Activated CD8-positive, alpha-beta memory T cell treated with anti-CD3 and anti-CD28 coated beads, Interleukin-2, amount 10 ng/mL, durations not matched to agents 7 days and 5 days (primary cell): ENCODE measurements at regions not wholly inside any gene's neighbourhood (a gene's known extent, or its start where the extent isn't known, plus 50 kb on each side); places are given as distances from the start of the nearest gene placed in this dataset.
"Not testable (repeated sequence)": the region's sequence is repeated elsewhere in the genome, so short reads cannot be mapped to it uniquely, and the experiment has no call there.

Experiments used
- ATAC-seq: fragments of 150-1000 bp; cut with Tn5 transposase; one replicate; pipeline ENCODE4 v1.10.0; 2021; ENCODE audit warnings: moderate library complexity
- CTCF ChIA-PET: fragments of 350-600 bp; sonication (Branson Sonifier 250); formaldehyde crosslinking; loops from one replicate; lab custom pipeline; 2021; ENCODE audit warnings: antibody characterized with exemption; lab: Charles Lee
- DNase-seq: peaks from one replicate; pipeline ENCODE4 v3.0.0-alpha.2; 2020
- H3K27ac Mint-ChIP-seq: one replicate; pipeline ENCODE4 v1.8.0; 2021; ENCODE audit warnings: mild to moderate bottlenecking, mixed read lengths
- H3K27me3 Mint-ChIP-seq: one replicate; pipeline ENCODE4 v1.8.0; 2021; ENCODE audit warnings: mixed read lengths
- H3K36me3 Mint-ChIP-seq: one replicate; pipeline ENCODE4 v1.8.0; 2021; ENCODE audit warnings: mild to moderate bottlenecking, mixed read lengths
- H3K4me1 Mint-ChIP-seq: one replicate; pipeline ENCODE4 v1.8.0; 2021; ENCODE audit warnings: mixed read lengths
- H3K4me3 Mint-ChIP-seq: one replicate; pipeline ENCODE4 v1.8.0; 2021; ENCODE audit warnings: mild to moderate bottlenecking, moderate library complexity, mixed read lengths
- H3K9me3 Mint-ChIP-seq: one replicate; pipeline ENCODE4 v1.8.0; 2022; ENCODE audit warnings: low read depth, mixed read lengths

- Mint-ChIP-seq H3K36me3 (no peaks in the 10 kb centered on the region), H3K9me3 (no peaks in the 10 kb centered on the region), H3K27me3 (no peaks in the 10 kb centered on the region), H3K4me3 (no peak overlapping the region), H3K4me1 (no peaks in the 10 kb centered on the region), H3K27ac (no peak overlapping the region)
- DNase-seq (no peak), ATAC-seq (no peak)
- CTCF ChIA-PET = no interaction called here
Measured at GRCh38 chr3:178126686-178127085, 409.6 kb upstream of the KCNMB2 start.

GRCh38 chr3:178127221-178127620, 409.0 kb upstream of the KCNMB2 start:
- Mint-ChIP-seq H3K27me3 (no peaks in the 10 kb centered on the region), H3K36me3 (no peaks in the 10 kb centered on the region), H3K4me1 (no peaks in the 10 kb centered on the region), H3K9me3 (no peaks in the 10 kb centered on the region), H3K4me3 (no peak overlapping the region), H3K27ac (no peak overlapping the region)
- CTCF ChIA-PET = no interaction called here
- ATAC-seq = no peak
- no peak for DNase-seq

DNA sequence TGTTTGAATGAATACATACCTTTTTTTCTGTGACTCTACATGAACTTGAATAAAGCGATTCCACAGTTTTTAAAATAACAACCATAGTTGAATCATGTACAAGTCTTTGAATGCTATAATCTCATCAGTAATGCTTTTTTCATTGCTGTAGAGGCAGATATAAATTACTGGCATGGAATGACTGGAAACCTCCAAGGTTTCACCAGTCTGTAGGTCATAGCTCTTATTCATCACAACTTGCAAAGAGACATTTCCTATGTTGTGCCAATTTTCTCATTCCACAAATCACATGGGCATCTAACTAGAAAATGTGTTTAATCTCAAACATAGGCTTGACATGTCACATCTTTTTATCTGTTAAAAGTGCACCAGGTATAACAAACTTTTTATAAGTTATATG, 407.1 kb upstream of the KCNMB2 start:
- CTCF ChIA-PET = no interaction called here

GRCh38 chr3:178131801-178132200, 404.4 kb upstream of the KCNMB2 start:
- Mint-ChIP-seq H3K36me3 (no peaks in the 10 kb centered on the region), H3K4me1 (no peaks in the 10 kb centered on the region), H3K27ac (no peak overlapping the region), H3K27me3 (no peaks in the 10 kb centered on the region), H3K9me3 (no peaks in the 10 kb centered on the region), H3K4me3 (no peak overlapping the region)
- ATAC-seq (no peak), DNase-seq (no peak)
- CTCF ChIA-PET = no interaction called here

More for the DNA sequence above, 407.1 kb upstream of the KCNMB2 start:
- Mint-ChIP-seq H3K27ac (no peak overlapping the region), H3K27me3 (no peaks in the 10 kb centered on the region), H3K4me1 (no peaks in the 10 kb centered on the region), H3K4me3 (no peak overlapping the region), H3K9me3 (no peaks in the 10 kb centered on the region), H3K36me3 (no peaks in the 10 kb centered on the region)
- no peak for DNase-seq
- ATAC-seq = no peak

- CTCF ChIA-PET = no interaction called here
Measured at GRCh38 chr3:178137206-178137605, 399.0 kb upstream of the KCNMB2 start.

GRCh38 chr3:178137831-178138230, 398.4 kb upstream of the KCNMB2 start:
- Mint-ChIP-seq H3K27me3 (no peaks in the 10 kb centered on the region), H3K4me3 (no peak overlapping the region), H3K36me3 (no peaks in the 10 kb centered on the region), H3K4me1 (no peaks in the 10 kb centered on the region), H3K9me3 (peaks cover 2% of the 10 kb centered on the region), H3K27ac (no peak overlapping the region)
- CTCF ChIA-PET = no interaction called here
- ATAC-seq = no peak
- DNase-seq = no peak

More at GRCh38 chr3:178137206-178137605, 399.0 kb upstream of the KCNMB2 start:
- Mint-ChIP-seq H3K4me1 (no peaks in the 10 kb centered on the region), H3K36me3 (no peaks in the 10 kb centered on the region), H3K9me3 (peaks cover 2% of the 10 kb centered on the region), H3K27me3 (no peaks in the 10 kb centered on the region), H3K4me3 (no peak overlapping the region), H3K27ac (no peak overlapping the region)
- DNase-seq (no peak), ATAC-seq (no peak)

DNA sequence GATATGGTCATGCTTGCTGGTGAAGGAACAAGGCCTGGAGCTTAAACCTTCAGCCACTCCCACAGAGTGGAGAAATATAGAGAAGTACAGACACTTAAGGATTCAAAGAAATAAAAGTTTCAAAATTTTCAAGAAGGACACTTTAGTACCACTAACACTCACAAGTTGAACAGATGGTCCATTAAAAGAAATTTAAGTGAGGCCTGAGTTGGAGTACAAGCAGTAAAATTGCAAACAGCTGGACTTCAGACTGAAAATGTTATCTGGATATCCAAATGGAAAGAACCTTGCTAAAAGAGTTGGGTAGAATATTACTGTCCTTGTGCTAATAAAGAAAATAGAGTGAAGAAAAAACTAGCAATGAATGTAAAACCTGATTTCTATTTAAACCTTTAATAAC, 397.1 kb upstream of the KCNMB2 start:
- no peak overlapping the region for H3K27ac Mint-ChIP-seq
- ATAC-seq (no peak), DNase-seq (no peak)
- no peaks in the 10 kb centered on the region for H3K36me3 Mint-ChIP-seq
- H3K4me1 Mint-ChIP-seq = no peaks in the 10 kb centered on the region
- no peaks in the 10 kb centered on the region for H3K27me3 Mint-ChIP-seq
- no peak overlapping the region for H3K4me3 Mint-ChIP-seq
- CTCF ChIA-PET = no interaction called here
- peaks cover 2% of the 10 kb centered on the region for H3K9me3 Mint-ChIP-seq

- CTCF ChIA-PET = no interaction called here
- H3K4me1 Mint-ChIP-seq = no peaks in the 10 kb centered on the region
- no peak overlapping the region for H3K4me3 Mint-ChIP-seq
- H3K9me3 Mint-ChIP-seq = peaks cover 2% of the 10 kb centered on the region
- H3K36me3 Mint-ChIP-seq = no peaks in the 10 kb centered on the region
- DNase-seq = no peak
- no peaks in the 10 kb centered on the region for H3K27me3 Mint-ChIP-seq
- H3K27ac Mint-ChIP-seq = no peak overlapping the region
- no peak for ATAC-seq
Measured at GRCh38 chr3:178140531-178141304, 395.5 kb upstream of the KCNMB2 start.

- CTCF ChIA-PET, H3K9me3 Mint-ChIP-seq, H3K27ac Mint-ChIP-seq, ATAC-seq, H3K4me1 Mint-ChIP-seq, DNase-seq, H3K36me3 Mint-ChIP-seq, H3K27me3 Mint-ChIP-seq, H3K4me3 Mint-ChIP-seq: not testable (repeated sequence)
Measured at GRCh38 chr3:178141305-178141684, 394.9 kb upstream of the KCNMB2 start.

- CTCF ChIA-PET = no interaction called here
- Mint-ChIP-seq H3K36me3 (no peaks in the 10 kb centered on the region), H3K27me3 (no peaks in the 10 kb centered on the region), H3K4me3 (no peak overlapping the region), H3K27ac (no peak overlapping the region), H3K4me1 (no peaks in the 10 kb centered on the region), H3K9me3 (peaks cover 2% of the 10 kb centered on the region)
- no peak for ATAC-seq
- no peak for DNase-seq
Measured at GRCh38 chr3:178146406-178146831, 389.8 kb upstream of the KCNMB2 start.

- no peak for ATAC-seq
Measured at GRCh38 chr3:178147001-178147400, 389.2 kb upstream of the KCNMB2 start.

DNA sequence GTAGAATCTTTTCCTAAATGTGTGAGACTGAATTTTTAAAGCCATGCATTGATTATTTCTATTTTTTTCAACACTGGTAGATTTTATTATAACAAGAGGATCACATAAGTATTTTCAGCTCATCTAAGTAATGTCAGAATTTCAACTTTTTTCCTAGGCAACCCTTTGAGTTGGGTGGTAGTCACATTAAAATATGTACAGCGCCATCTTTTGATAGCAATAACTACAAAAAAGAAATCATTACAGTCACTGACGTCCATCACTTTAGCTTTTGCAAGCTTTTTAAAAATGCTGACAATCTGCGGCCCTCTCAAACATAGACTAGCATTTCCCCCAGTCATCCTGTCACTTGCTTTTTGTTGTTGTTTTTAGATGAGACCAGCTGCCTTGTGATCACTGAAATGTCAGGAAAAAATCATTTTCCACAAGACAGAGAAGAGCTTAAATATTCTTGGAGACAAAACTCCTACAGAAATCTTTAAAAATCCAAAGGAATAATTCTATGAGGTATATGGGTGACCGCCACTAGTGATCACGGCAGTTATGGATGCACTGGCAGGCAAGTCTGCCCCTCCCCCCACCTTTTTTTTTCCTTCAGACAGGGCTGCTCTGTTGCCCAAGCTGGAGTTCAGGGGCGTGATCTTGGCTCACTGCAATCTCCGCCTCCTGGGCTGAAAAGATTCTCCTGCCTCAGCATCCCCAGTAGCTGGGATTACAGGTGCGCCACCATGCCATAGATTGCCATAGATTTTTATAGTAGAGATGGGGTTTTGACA, 384.0 kb upstream of the KCNMB2 start:
- CTCF ChIA-PET = no interaction called here
- no peak overlapping the region for H3K27ac Mint-ChIP-seq
- no peaks in the 10 kb centered on the region for H3K4me1 Mint-ChIP-seq
- no peaks in the 10 kb centered on the region for H3K9me3 Mint-ChIP-seq
- no peak for DNase-seq
- no peaks in the 10 kb centered on the region for H3K27me3 Mint-ChIP-seq
- no peaks in the 10 kb centered on the region for H3K36me3 Mint-ChIP-seq
- H3K4me3 Mint-ChIP-seq = no peak overlapping the region
- ATAC-seq = no peak

More at GRCh38 chr3:178147001-178147400, 389.2 kb upstream of the KCNMB2 start:
- H3K27ac Mint-ChIP-seq = no peak overlapping the region
- H3K9me3 Mint-ChIP-seq = no peaks in the 10 kb centered on the region
- H3K27me3 Mint-ChIP-seq = no peaks in the 10 kb centered on the region
- no peak for DNase-seq
- H3K4me1 Mint-ChIP-seq = no peaks in the 10 kb centered on the region
- H3K36me3 Mint-ChIP-seq = no peaks in the 10 kb centered on the region
- CTCF ChIA-PET = no interaction called here
- no peak overlapping the region for H3K4me3 Mint-ChIP-seq

- no peak overlapping the region for H3K4me3 Mint-ChIP-seq
- no peaks in the 10 kb centered on the region for H3K36me3 Mint-ChIP-seq
- no peaks in the 10 kb centered on the region for H3K9me3 Mint-ChIP-seq
- ATAC-seq (no peak), DNase-seq (no peak)
- CTCF ChIA-PET = no interaction called here
- H3K27me3 Mint-ChIP-seq = no peaks in the 10 kb centered on the region
- H3K4me1 Mint-ChIP-seq = no peaks in the 10 kb centered on the region
- H3K27ac Mint-ChIP-seq = no peak overlapping the region
Measured at GRCh38 chr3:178152988-178153387, 383.2 kb upstream of the KCNMB2 start.

DNA sequence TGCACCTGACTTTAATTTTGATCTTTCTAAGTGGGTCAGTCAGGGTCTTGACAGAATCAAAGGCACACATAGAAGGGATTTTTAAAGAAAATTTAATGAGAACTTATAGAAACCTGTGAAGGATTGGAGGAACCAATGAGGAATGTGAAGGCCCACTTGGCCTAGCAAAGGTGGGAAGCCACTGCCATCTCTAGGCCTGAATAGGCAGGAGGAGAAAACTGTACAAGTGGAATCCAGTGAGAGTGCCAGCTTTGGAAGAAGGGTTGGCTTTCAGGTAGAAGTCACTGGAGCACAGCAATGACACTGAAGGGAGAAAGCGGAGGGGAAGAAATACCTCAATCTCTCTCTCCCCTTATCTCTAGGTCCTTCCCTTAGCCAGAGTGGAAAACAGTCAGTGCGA, 380.7 kb upstream of the KCNMB2 start:
- Mint-ChIP-seq H3K36me3 (no peaks in the 10 kb centered on the region), H3K4me3 (no peak overlapping the region), H3K4me1 (peaks cover 6% of the 10 kb centered on the region), H3K9me3 (no peaks in the 10 kb centered on the region), H3K27me3 (no peaks in the 10 kb centered on the region), H3K27ac (no peak overlapping the region)
- ATAC-seq (no peak), DNase-seq (no peak)
- CTCF ChIA-PET = no interaction called here
